ENCODE measurements at regions not wholly inside any gene's neighbourhood (a gene's known extent, or its start where the extent isn't known, plus 50 kb on each side); places are given as distances from the start of the nearest gene placed in this dataset.

DNA sequence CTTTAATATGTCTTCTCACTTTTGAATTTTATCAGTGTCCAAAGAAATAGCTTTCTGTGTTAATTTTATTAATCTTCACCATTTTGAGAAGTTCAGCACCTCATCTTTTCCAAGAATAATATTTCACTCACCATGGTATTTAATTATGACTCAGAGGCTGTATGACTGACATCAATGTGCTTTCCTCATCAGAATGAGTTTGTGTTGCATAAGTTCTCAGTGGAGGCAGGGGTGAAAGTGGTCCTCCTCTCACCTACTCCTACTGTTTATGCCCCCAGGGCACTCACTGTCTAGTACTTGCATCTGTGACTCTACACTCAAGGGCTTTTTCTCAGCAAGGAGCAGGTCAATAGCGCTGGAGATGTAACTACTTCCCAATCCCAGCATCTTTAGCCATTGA, 905.3 kb upstream of the INTU start:
- no peaks in the 10 kb centered on the region for H3K36me3 ChIP-seq
- no peak overlapping the region for H3K27ac ChIP-seq
- H3K4me3 ChIP-seq: no peak overlapping the region
- peaks cover 0 to 3% (median 0%) of the 10 kb centered on the region in 4 donors for H3K9me3 ChIP-seq
- no peaks in the 10 kb centered on the region for H3K4me1 ChIP-seq
- DNase-seq: no peak
- TF ChIP-seq, protein P1, sequence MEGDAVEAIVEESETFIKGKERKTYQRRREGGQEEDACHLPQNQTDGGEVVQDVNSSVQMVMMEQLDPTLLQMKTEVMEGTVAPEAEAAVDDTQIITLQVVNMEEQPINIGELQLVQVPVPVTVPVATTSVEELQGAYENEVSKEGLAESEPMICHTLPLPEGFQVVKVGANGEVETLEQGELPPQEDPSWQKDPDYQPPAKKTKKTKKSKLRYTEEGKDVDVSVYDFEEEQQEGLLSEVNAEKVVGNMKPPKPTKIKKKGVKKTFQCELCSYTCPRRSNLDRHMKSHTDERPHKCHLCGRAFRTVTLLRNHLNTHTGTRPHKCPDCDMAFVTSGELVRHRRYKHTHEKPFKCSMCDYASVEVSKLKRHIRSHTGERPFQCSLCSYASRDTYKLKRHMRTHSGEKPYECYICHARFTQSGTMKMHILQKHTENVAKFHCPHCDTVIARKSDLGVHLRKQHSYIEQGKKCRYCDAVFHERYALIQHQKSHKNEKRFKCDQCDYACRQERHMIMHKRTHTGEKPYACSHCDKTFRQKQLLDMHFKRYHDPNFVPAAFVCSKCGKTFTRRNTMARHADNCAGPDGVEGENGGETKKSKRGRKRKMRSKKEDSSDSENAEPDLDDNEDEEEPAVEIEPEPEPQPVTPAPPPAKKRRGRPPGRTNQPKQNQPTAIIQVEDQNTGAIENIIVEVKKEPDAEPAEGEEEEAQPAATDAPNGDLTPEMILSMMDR (IDR thresholded peaks at IDR 0.05): no peak
- H3K27me3 ChIP-seq: no peaks in the 10 kb centered on the region

GRCh38 chr4:126731062-126731461, 901.7 kb upstream of the INTU start:
- no peak for DNase-seq
- Histone ChIP-seq H3K27ac (no peak overlapping the region), H3K36me3 (no peaks in the 10 kb centered on the region), H3K9me3 (no peaks in the 10 kb centered on the region), H3K4me3 (no peak overlapping the region), H3K27me3 (no peaks in the 10 kb centered on the region), H3K4me1 (no peaks in the 10 kb centered on the region)
- no peak for TF ChIP-seq POLR2A (IDR thresholded peaks at IDR 0.05)
- TF ChIP-seq, protein P1 (IDR thresholded peaks at IDR 0.05): no peak

- DNase-seq: no peak
- Histone ChIP-seq H3K9me3 (no peaks in the 10 kb centered on the region), H3K4me3 (no peak overlapping the region), H3K27me3 (no peaks in the 10 kb centered on the region), H3K4me1 (no peaks in the 10 kb centered on the region), H3K36me3 (no peaks in the 10 kb centered on the region), H3K27ac (no peak overlapping the region)
- TF ChIP-seq, protein P1 (IDR thresholded peaks at IDR 0.05): no peak
- TF ChIP-seq POLR2A (IDR thresholded peaks at IDR 0.05): no peak
Observed at GRCh38 chr4:126733301-126733700, 899.5 kb upstream of the INTU start.

DNA sequence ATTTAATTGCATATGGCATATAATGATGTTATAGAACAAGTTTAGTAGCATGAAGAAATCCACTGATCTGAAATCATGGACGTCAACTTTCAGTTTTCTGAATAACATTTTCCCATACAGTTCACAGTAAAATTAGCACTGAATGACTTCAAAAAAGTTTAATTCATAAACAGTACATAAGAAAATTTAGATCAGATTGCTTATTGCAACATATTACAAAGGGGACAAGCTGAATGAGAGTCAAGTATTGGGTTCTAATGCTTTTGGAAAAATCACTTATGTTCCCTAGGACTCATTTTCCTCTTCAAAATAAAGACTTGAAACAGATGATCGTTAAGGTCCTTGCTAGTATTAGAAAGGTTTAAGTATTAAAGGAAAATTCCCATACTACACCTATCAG, 898.3 kb upstream of the INTU start:
- no peak for DNase-seq
- Histone ChIP-seq H3K27ac (no peak overlapping the region), H3K4me3 (no peak overlapping the region), H3K27me3 (no peaks in the 10 kb centered on the region), H3K9me3 (no peaks in the 10 kb centered on the region), H3K36me3 (no peaks in the 10 kb centered on the region), H3K4me1 (no peaks in the 10 kb centered on the region)
- TF ChIP-seq, protein P1 (IDR thresholded peaks at IDR 0.05): no peak
- TF ChIP-seq POLR2A (IDR thresholded peaks at IDR 0.05): no peak

DNA sequence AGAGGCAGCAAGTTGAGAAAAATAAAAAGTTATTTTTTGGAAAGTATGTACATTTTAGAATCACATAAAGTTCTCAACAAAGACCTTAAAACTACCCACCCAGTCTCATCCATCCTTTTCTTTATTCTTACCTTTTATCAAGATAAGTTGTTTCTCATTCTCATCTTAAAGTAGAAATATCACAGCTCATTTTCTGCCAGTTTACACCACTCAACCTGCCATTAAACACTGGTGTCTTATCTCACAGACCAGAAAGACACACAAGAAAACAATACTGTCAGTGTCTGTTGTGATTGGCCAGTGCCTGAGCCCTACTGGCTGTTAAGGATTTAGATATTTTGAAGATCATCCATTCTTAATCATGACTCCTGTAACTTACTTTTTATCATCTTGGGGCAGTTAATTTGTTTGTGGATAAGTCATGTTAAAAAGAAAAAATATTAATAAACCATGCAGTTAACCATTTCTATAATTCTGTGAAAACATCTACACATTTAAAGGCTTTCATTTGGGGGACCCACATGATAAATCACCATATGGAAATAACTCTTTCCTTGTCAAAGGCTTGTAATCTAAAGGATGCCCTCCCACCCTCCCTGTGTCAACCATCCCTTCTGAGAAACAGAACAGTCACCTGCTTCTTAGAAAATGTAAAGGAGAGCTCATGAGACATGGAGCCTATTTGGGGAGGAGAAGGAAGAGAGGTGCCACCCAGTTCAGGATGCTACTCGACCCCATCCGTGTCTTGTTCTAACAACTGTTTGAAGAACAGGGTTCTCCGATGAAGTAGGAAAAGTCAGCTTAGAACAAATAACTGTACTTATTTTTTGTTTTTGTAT, 897.2 kb upstream of the INTU start:
- Histone ChIP-seq H3K4me1 (no peaks in the 10 kb centered on the region), H3K27ac (no peak overlapping the region), H3K27me3 (no peaks in the 10 kb centered on the region), H3K36me3 (no peaks in the 10 kb centered on the region), H3K4me3 (no peak overlapping the region), H3K9me3 (no peaks in the 10 kb centered on the region)
- TF ChIP-seq, protein P1 (IDR thresholded peaks at IDR 0.05): no peak
- no peak for TF ChIP-seq POLR2A (IDR thresholded peaks at IDR 0.05)
- DNase-seq: no peak

All from Peyer's patch (tissue), 4 donors.